Mesendoderm (in vitro differentiated cells): ENCODE measurements at regions not wholly inside any gene's neighbourhood (a gene's known extent, or its start where the extent isn't known, plus 50 kb on each side); places are given as distances from the start of the nearest gene placed in this dataset.

Source experiments
- DNase-seq: peaks from one replicate; pipeline ENCODE4 v3.0.0; 2013
- H2AK5ac ChIP-seq: 2 replicates; pipeline ENCODE4 v1.6.1; 2013; ENCODE audit warnings: low read length, inconsistent platforms
- H2BK120ac ChIP-seq: 2 replicates; pipeline ENCODE4 v1.6.1; 2013; ENCODE audit warnings: low read depth, mild to moderate bottlenecking, low read length, moderate library complexity, mixed read lengths
- H2BK15ac ChIP-seq: replicated peaks from 2 replicates; pipeline ENCODE4 v1.6.1; 2013; ENCODE audit warnings: low read depth, mild to moderate bottlenecking, moderate library complexity
- H2BK5ac ChIP-seq: 2 replicates; pipeline ENCODE4 v1.6.1; 2013; ENCODE audit warnings: low read length, inconsistent platforms
- H3K18ac ChIP-seq: 2 replicates; pipeline ENCODE4 v1.6.1; 2013; ENCODE audit warnings: mild to moderate bottlenecking, low read length, mixed read lengths
- H3K23ac ChIP-seq: one replicate; pipeline ENCODE4 v1.6.1; 2013; ENCODE audit warnings: low read length
- H3K27ac ChIP-seq: 2 replicates; pipeline ENCODE4 v1.5.1; 2013; ENCODE audit warnings: low read depth, mild to moderate bottlenecking, inconsistent platforms, low read length, moderate library complexity
- H3K27me3 ChIP-seq: 2 replicates; pipeline ENCODE4 v1.6.1; 2013; ENCODE audit warnings: low read length, control low read depth, mild to moderate bottlenecking, inconsistent platforms; ENCODE audit not compliant: insufficient read depth, poor library complexity
- H3K36me3 ChIP-seq: 2 replicates; pipeline ENCODE4 v1.6.1; 2013; ENCODE audit warnings: low read length, inconsistent platforms; ENCODE audit not compliant: control insufficient read depth, insufficient read depth
- H3K4ac ChIP-seq: one replicate; pipeline ENCODE4 v1.6.1; 2013; ENCODE audit warnings: low read depth, mild to moderate bottlenecking, low read length, moderate library complexity
- H3K4me1 ChIP-seq: 2 replicates; pipeline ENCODE4 v1.6.1; 2013; ENCODE audit warnings: low read depth, low read length, inconsistent platforms; ENCODE audit not compliant: control insufficient read depth
- H3K4me2 ChIP-seq: 2 replicates; pipeline ENCODE4 v1.6.1; 2013; ENCODE audit warnings: low read length
- H3K4me3 ChIP-seq: 2 replicates; pipeline ENCODE4 v1.5.1; 2013; ENCODE audit warnings: mild to moderate bottlenecking, low read length
- H3K56ac ChIP-seq: one replicate; pipeline ENCODE4 v1.6.1; 2013; ENCODE audit warnings: low read length
- H3K79me1 ChIP-seq: 2 replicates; pipeline ENCODE4 v1.6.1; 2013; ENCODE audit warnings: low read length, inconsistent platforms
- H3K79me2 ChIP-seq: 2 replicates; pipeline ENCODE4 v1.6.1; 2013; ENCODE audit warnings: mild to moderate bottlenecking, low read length; ENCODE audit not compliant: control insufficient read depth, insufficient read depth
- H3K9ac ChIP-seq: 2 replicates; pipeline ENCODE4 v1.6.1; 2013; ENCODE audit warnings: low read length, inconsistent platforms
- H4K5ac ChIP-seq: one replicate; pipeline ENCODE4 v1.6.1; 2013; ENCODE audit warnings: low read length
- H4K8ac ChIP-seq: one replicate; pipeline ENCODE4 v1.6.1; 2013; ENCODE audit warnings: low read depth, mild to moderate bottlenecking, control low read depth, low read length, moderate library complexity
- WGBS: extraction: QIAGEN DNeasy Blood & Tissue Kit; methylation state at CpG from one replicate; pipeline ENCODE4 v1.1.7; 2013; ENCODE audit warnings: low lambda C conversion rate, missing lambda C conversion rate; ENCODE audit not compliant: insufficient coverage; ENCODE audit errors: extremely low coverage; 5-methylcytosine and 5-hydroxymethylcytosine counted together

DNA sequence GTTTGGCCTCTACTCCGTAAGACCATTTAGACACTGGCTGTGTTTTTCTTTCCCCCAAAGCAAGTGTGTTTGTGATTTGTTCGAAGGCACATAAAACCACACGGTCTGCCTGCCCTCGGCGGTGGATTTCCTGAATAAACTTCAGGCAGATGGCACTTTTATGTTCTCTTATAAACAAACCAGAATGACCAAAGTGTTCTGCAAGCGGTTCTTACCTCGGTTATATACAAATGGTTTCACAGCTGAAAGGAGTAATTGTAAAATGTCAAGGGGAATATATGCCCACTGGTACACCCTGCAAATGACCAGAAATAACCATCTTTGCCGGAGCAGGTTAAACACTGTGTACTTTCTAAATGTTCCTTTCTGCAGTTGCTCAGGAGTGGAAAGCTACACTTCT is 1475.8 kb upstream of the TMEM132C start:
- Histone ChIP-seq H3K9ac (no peak overlapping the region), H3K27ac (no peak overlapping the region), H2BK120ac (no peak overlapping the region), H3K23ac (no peak overlapping the region), H4K8ac (no peak overlapping the region), H3K56ac (no peak overlapping the region), H3K27me3 (no peaks in the 10 kb centered on the region), H4K5ac (no peak overlapping the region), H2BK15ac (no peak overlapping the region), H3K18ac (no peak overlapping the region), H3K4me2 (no peak overlapping the region), H3K79me1 (no peaks in the 10 kb centered on the region), H2BK5ac (no peak overlapping the region), H3K4ac (no peak overlapping the region), H3K79me2 (no peaks in the 10 kb centered on the region), H3K4me1 (no peaks in the 10 kb centered on the region), H3K36me3 (no peaks in the 10 kb centered on the region), H2AK5ac (no peak overlapping the region), H3K4me3 (no peak overlapping the region)
- no CpG with 5 or more reads among the region's 8 CpGs for WGBS
- DNase-seq: no peak

DNA sequence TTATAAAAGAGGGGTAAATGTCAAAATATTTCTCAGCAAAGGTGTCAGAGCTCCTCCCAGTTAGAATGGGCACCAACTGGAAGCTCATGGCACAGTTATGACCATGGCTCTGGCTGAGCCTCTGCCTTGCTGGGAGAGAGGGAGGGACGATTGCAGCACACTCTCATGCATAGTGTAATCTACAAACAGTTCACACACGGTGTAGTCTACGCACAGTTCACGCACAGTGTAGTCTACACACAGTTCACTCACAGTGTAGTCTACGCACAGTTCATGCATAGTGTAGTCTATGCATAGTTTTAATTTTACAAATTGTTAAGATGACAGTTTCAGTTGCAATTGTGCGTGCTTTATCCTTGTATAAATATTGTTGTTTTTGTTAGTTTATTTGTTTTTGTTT is 1474.6 kb upstream of the TMEM132C start:
- Histone ChIP-seq H2BK120ac (no peak overlapping the region), H3K4me2 (no peak overlapping the region), H3K56ac (no peak overlapping the region), H3K23ac (no peak overlapping the region), H4K8ac (no peak overlapping the region), H2BK15ac (no peak overlapping the region), H3K4ac (no peak overlapping the region), H3K79me2 (no peaks in the 10 kb centered on the region), H3K27me3 (no peaks in the 10 kb centered on the region), H3K4me1 (no peaks in the 10 kb centered on the region), H2AK5ac (no peak overlapping the region), H3K27ac (no peak overlapping the region), H3K36me3 (no peaks in the 10 kb centered on the region), H3K18ac (no peak overlapping the region), H3K9ac (no peak overlapping the region), H4K5ac (no peak overlapping the region), H3K79me1 (no peaks in the 10 kb centered on the region), H2BK5ac (no peak overlapping the region), H3K4me3 (no peak overlapping the region)
- no CpG with 5 or more reads among the region's 6 CpGs for WGBS
- no peak for DNase-seq

DNA sequence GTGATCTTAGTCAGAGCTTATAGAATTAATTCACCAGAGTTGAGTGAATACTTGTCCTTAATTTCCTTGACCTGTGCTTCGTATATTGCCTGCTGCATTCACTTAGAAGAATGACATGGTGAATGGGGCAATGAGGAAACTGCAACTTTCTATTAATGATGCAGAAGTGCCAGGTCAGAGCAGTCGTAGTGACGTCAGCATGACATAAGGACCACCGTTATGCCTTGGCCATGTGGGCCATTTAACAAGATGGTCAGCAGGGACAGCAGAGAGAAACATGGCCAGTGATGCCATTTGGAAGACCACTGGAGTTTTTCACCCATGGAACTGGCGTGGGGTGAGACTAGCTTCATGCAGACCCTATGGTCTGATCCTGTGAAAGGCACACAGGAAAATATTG is 1469.4 kb upstream of the TMEM132C start:
- H2AK5ac ChIP-seq: no peak overlapping the region
- no peaks in the 10 kb centered on the region for H3K36me3 ChIP-seq
- H2BK120ac ChIP-seq: no peak overlapping the region
- no peaks in the 10 kb centered on the region for H3K79me1 ChIP-seq
- no peak overlapping the region for H3K27ac ChIP-seq
- H3K4me2 ChIP-seq: no peak overlapping the region
- no peak overlapping the region for H3K4ac ChIP-seq
- no peaks in the 10 kb centered on the region for H3K79me2 ChIP-seq
- H3K27me3 ChIP-seq: no peaks in the 10 kb centered on the region
- DNase-seq: no peak
- H2BK15ac ChIP-seq: no peak overlapping the region
- H3K56ac ChIP-seq: no peak overlapping the region
- no peak overlapping the region for H2BK5ac ChIP-seq
- H3K4me3 ChIP-seq: no peak overlapping the region
- H4K5ac ChIP-seq: no peak overlapping the region
- H3K23ac ChIP-seq: no peak overlapping the region
- WGBS: no CpG with 5 or more reads among the region's 5 CpGs
- no peak overlapping the region for H3K18ac ChIP-seq
- no peak overlapping the region for H3K9ac ChIP-seq
- no peaks in the 10 kb centered on the region for H3K4me1 ChIP-seq
- H4K8ac ChIP-seq: no peak overlapping the region

DNA sequence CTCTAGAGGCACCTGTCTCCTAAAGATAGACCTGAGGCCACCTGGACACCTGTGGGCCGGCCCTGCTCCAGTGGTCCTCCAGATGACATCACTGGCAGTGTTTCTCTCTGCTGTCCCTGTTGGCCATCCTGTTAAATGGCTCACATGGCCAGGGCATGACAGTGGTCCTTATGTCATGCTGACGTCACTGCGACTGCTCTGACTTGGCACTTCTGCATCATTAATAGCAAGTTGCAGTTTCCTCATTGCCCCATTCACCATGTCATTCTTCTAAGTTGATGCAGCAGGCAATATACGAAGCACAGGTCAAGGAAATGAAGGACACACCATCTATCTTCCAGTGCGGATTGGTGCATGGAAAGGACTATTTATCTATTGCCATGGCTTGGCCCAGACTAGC is 1468.5 kb upstream of the TMEM132C start:
- Histone ChIP-seq H3K9ac (no peak overlapping the region), H3K4me2 (no peak overlapping the region), H4K5ac (no peak overlapping the region), H2AK5ac (no peak overlapping the region), H2BK5ac (no peak overlapping the region), H3K27me3 (no peaks in the 10 kb centered on the region), H3K18ac (no peak overlapping the region), H3K23ac (no peak overlapping the region), H2BK15ac (no peak overlapping the region), H3K36me3 (no peaks in the 10 kb centered on the region), H3K4me1 (no peaks in the 10 kb centered on the region), H4K8ac (no peak overlapping the region), H3K79me2 (no peaks in the 10 kb centered on the region), H3K56ac (no peak overlapping the region), H3K4ac (no peak overlapping the region), H3K4me3 (no peak overlapping the region), H3K79me1 (no peaks in the 10 kb centered on the region), H2BK120ac (no peak overlapping the region), H3K27ac (no peak overlapping the region)
- WGBS: no CpG with 5 or more reads among the region's 5 CpGs
- no peak for DNase-seq

DNA sequence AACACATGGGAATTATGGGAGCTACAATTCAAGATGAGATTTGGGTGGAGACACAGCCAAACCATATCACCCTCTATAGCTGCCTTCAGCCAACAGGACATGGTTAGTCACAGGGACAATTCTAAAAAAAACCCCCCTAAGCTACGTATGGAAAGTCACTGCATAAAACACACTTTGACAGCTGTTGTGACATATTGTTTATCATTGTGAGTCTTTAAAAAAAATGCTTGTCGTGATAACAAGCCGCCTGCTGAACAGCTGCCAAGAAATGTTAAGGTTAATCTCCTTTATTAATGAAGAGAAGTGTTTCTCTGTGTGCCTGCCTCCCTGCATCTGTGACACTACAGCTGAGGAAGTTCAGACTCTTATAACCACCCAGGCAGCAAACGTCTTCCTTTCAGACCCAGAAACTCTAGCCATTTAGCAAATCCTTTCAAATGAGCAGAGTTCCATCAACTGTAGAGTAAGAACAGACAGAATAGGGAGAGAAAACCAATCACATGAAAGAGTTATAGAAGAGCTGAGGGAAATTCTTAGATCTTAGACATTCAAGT is 1459.6 kb upstream of the TMEM132C start:
- Histone ChIP-seq H3K4me2 (no peak overlapping the region), H4K8ac (no peak overlapping the region), H3K4ac (no peak overlapping the region), H3K56ac (no peak overlapping the region), H3K9ac (no peak overlapping the region), H3K27me3 (no peaks in the 10 kb centered on the region), H3K27ac (no peak overlapping the region), H3K18ac (no peak overlapping the region), H3K79me2 (no peaks in the 10 kb centered on the region), H3K4me3 (no peak overlapping the region), H3K23ac (no peak overlapping the region), H2BK120ac (no peak overlapping the region), H4K5ac (no peak overlapping the region), H2AK5ac (no peak overlapping the region), H3K4me1 (no peaks in the 10 kb centered on the region), H2BK15ac (no peak overlapping the region), H3K36me3 (no peaks in the 10 kb centered on the region), H2BK5ac (no peak overlapping the region), H3K79me1 (no peaks in the 10 kb centered on the region)
- no peak for DNase-seq
- no CpG with 5 or more reads among the region's 4 CpGs for WGBS

DNA sequence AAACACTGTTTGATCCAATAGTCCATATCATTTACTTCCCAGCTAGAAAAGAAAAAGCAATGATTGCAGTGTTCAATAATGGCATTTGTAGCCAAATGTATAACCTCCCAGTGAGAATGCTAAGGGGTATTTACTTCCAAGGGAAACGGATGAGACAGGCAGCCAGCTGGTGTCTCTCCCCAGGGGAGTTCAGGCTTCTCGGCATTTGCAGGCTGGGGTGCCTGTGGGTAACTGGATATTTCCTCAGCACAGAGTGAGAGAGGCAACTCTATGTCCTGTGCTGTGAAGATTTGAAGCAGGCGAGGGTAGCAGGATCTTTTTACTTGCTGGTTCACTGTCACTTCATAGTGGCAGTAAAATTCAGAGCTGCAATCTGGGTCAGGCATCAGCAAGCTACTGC is 1455.6 kb upstream of the TMEM132C start:
- no peak overlapping the region for H2BK5ac ChIP-seq
- no peak overlapping the region for H3K27ac ChIP-seq
- H3K79me2 ChIP-seq: no peaks in the 10 kb centered on the region
- peak; percentile 8 for DNase-seq
- no peak overlapping the region for H4K5ac ChIP-seq
- no peak overlapping the region for H3K4me2 ChIP-seq
- no peak overlapping the region for H3K9ac ChIP-seq
- H2BK120ac ChIP-seq: no peak overlapping the region
- H3K18ac ChIP-seq: no peak overlapping the region
- no CpG with 5 or more reads among the region's 3 CpGs for WGBS
- H3K79me1 ChIP-seq: no peaks in the 10 kb centered on the region
- no peak overlapping the region for H3K4ac ChIP-seq
- no peak overlapping the region for H2BK15ac ChIP-seq
- H3K4me3 ChIP-seq: no peak overlapping the region
- H4K8ac ChIP-seq: no peak overlapping the region
- H3K27me3 ChIP-seq: no peaks in the 10 kb centered on the region
- H3K36me3 ChIP-seq: no peaks in the 10 kb centered on the region
- no peak overlapping the region for H2AK5ac ChIP-seq
- no peak overlapping the region for H3K56ac ChIP-seq
- no peak overlapping the region for H3K23ac ChIP-seq
- no peaks in the 10 kb centered on the region for H3K4me1 ChIP-seq
